ENCODE measurements at regions not wholly inside any gene's neighbourhood (a gene's known extent, or its start where the extent isn't known, plus 50 kb on each side); places are given as distances from the start of the nearest gene placed in this dataset.

DNA sequence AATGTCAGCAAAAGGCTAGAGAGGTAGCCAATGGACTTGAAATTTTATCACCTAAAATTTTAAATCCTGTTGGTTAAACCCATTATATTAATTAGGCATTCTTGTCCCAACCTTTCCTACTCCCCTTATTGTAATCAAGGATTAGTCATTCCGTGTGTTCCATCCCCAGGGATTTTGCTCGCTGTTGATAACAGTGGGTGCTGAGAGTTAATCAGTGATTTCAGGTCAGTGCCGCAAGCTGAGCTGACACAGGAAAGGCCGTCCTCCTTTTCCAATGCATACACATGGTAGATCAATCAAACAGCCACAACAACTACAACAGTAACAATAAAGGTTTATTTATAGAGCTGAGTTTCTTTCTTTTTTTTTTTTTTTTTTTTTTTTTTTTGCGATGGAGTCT, 271.4 kb downstream of the ACTR3B start:
- TF ChIP-seq, protein P1, sequence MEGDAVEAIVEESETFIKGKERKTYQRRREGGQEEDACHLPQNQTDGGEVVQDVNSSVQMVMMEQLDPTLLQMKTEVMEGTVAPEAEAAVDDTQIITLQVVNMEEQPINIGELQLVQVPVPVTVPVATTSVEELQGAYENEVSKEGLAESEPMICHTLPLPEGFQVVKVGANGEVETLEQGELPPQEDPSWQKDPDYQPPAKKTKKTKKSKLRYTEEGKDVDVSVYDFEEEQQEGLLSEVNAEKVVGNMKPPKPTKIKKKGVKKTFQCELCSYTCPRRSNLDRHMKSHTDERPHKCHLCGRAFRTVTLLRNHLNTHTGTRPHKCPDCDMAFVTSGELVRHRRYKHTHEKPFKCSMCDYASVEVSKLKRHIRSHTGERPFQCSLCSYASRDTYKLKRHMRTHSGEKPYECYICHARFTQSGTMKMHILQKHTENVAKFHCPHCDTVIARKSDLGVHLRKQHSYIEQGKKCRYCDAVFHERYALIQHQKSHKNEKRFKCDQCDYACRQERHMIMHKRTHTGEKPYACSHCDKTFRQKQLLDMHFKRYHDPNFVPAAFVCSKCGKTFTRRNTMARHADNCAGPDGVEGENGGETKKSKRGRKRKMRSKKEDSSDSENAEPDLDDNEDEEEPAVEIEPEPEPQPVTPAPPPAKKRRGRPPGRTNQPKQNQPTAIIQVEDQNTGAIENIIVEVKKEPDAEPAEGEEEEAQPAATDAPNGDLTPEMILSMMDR (IDR thresholded peaks at IDR 0.05; ENCODE audit: low read depth, low read length), result no peak
- in situ Hi-C loops (cut with HindIII; ENCODE audit: low sequenced_read_pairs), result no loop called here
- no peak overlapping the region for H3K4me3 ChIP-seq (ENCODE audit: low read depth, low read length)
- DNase-seq (ENCODE audit: low read depth, low spot score), result no peak

DNA sequence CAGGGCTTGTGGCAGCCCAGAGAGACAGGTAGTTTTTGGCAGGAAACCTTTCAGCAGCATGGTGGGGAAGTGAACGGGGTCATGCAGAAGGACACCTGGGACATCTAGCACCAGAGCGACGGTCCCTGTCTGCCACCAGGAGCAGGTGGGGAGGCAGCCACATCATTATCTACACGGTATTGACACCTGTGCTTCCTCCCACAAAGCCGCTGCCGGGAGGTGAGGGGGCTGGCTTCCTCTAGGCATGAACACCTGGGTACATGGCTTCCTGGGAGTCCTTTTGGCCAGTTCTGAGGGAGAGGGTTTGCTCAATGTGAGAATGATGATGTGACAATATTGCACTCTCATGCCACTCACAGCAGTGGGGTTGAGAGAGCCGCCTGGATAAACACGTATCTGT, 275.2 kb downstream of the ACTR3B start:
- DNase-seq (ENCODE audit: low read depth, low spot score), result no peak
- in situ Hi-C loops (cut with HindIII; ENCODE audit: low sequenced_read_pairs), result no loop called here
- TF ChIP-seq, protein P1 (IDR thresholded peaks at IDR 0.05; ENCODE audit: low read depth, low read length), result no peak
- no peak overlapping the region for H3K4me3 ChIP-seq (ENCODE audit: low read depth, low read length)

DNA sequence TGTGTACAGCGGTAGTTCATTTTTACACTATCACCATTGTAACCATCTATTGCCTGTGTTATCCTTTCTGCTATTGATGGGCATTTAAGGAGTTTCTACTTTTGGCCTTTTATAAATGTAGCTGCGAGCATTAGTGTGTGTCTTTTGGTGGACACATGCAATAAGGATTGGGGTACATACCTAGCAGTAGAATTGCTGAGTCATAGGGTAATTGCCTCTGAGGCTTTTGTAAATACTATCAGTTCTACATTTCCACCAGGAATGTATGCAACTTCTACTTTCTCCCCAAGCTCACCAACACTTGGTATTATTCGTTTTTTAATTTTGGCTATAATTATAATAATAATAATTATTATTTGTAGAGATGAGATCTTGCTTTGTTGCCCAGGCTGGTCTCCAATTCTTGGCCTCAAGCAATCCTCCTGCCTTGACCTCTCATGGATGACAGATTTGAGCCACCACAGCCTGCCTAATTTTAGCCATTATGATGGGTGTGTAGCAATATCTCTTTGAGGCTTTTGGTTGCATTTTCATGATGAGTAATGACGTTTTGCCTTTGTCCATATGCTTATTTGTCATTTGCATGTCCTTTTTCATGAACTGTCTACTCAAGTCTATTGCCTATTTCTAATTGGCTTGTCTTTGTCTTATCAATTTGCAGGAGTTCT, 277.0 kb downstream of the ACTR3B start:
- no peak for DNase-seq (ENCODE audit: low read depth, low spot score)
- TF ChIP-seq, protein P1 (IDR thresholded peaks at IDR 0.05; ENCODE audit: low read depth, low read length), result no peak
- in situ Hi-C loops (cut with HindIII; ENCODE audit: low sequenced_read_pairs), result no loop called here
- H3K4me3 ChIP-seq (ENCODE audit: low read depth, low read length), result no peak overlapping the region

DNA sequence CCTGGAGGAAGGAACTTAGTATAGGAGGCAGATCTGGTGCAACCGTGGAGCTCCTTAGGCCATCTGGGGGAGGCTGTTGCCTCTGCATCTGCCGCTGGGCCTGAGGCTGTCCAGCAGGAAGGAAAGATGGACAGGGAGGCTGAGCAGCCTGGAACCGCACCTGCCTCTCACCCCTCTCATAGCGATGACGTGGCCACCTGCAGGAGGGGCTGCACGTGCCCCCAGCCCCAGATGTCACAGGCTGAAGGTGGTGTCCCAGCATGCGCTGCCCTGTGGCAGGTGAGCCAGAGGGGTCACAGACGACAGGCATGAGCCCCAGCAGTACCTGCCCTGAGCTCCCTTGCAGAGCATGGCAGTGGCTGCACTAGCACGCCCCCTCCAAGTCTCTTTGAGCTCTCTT, 283.9 kb downstream of the ACTR3B start:
- TF ChIP-seq, protein P1 (IDR thresholded peaks at IDR 0.05; ENCODE audit: low read depth, low read length), result no peak
- no peak for DNase-seq (ENCODE audit: low read depth, low spot score)
- no peak overlapping the region for H3K4me3 ChIP-seq (ENCODE audit: low read depth, low read length)
- in situ Hi-C loops (cut with HindIII; ENCODE audit: low sequenced_read_pairs), result no loop called here

DNA sequence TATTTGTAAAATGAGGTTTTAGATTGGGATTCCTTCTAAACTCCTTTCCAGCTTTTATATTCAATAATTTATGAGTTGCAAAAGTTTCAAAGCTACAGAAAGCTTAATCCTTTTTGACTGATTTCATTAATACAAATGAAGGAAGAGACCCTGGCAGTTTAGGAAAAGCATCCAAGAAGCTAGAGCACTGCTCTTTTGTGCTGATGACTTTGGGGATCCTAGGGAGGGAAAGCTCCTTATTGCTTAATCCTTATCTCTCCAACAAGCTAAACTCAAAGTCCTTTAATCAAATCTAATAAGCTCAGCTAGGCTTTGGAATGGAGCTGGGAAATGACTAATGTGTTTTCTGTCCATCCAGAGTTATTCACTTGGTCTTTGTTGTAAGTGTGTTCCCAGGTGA, 285.4 kb downstream of the ACTR3B start:
- DNase-seq (ENCODE audit: low read depth, low spot score), result no peak
- in situ Hi-C loops (cut with HindIII; ENCODE audit: low sequenced_read_pairs), result no loop called here
- TF ChIP-seq, protein P1 (IDR thresholded peaks at IDR 0.05; ENCODE audit: low read depth, low read length), result no peak
- H3K4me3 ChIP-seq (ENCODE audit: low read depth, low read length), result no peak overlapping the region

DNA sequence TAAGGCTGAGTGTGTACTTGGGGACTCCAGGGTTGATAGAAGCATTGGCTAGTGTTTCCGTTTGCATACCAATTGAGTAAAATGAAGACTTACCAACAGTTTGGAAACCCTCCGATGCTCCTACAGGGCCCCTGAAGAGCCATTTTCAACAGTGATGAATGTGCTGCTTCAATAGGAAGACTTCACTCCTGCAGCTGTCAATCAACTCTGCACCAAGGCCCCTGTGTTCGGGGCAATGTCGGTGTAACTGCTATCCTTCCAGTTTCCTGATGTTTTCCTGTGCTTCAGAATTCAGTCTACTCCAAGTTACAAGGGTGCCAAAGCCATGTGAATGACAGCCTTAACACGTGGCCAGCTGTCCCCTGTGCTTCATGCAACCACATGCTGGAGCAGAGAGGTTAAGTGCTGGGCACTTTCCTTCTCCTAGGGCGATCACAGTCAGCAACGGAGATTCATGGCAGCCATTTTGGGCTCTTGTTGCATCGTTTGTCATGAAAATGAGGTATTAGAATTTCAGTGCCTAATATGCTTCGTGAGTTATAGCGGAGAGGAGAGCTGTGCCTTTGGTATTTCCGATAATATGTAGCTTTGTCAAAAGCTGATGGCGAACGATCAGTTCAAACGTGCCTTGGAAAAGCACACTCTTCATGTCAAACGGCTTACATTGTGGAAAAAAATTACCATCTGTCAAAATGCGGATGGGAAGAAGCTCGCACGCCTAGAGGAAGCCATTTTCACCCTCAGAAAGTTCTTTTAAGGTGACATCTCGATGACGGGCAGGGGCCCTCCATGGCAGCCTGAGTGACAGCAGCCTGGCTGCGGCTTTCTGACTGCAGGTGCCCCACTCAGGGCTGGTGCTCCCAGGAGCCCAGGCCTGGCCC, 287.8 kb downstream of the ACTR3B start:
- TF ChIP-seq, protein P1 (IDR thresholded peaks at IDR 0.05; ENCODE audit: low read depth, low read length), result no peak
- no peak overlapping the region for H3K4me3 ChIP-seq (ENCODE audit: low read depth, low read length)
- DNase-seq (ENCODE audit: low read depth, low spot score), result no peak
- in situ Hi-C loops (cut with HindIII; ENCODE audit: low sequenced_read_pairs), result no loop called here
